AG10803 (cell line): ENCODE measurements at regions not wholly inside any gene's neighbourhood (a gene's known extent, or its start where the extent isn't known, plus 50 kb on each side); places are given as distances from the start of the nearest gene placed in this dataset.

Experiments used
- DNase-seq: peaks from one replicate; pipeline ENCODE4 v3.0.0; 2010; ENCODE audit warnings: low read depth
- H3K4me3 ChIP-seq: 2 replicates; pipeline ENCODE4 v1.5.1; 2011; ENCODE audit warnings: mild to moderate bottlenecking, low read length, control low read depth
- TF ChIP-seq, protein P1 (sequence below): conservative IDR thresholded peaks from 2 replicates; pipeline ENCODE4 v1.5.1; 2011; ENCODE audit warnings: mild to moderate bottlenecking, low read length, control low read depth, inconsistent platforms

DNA sequence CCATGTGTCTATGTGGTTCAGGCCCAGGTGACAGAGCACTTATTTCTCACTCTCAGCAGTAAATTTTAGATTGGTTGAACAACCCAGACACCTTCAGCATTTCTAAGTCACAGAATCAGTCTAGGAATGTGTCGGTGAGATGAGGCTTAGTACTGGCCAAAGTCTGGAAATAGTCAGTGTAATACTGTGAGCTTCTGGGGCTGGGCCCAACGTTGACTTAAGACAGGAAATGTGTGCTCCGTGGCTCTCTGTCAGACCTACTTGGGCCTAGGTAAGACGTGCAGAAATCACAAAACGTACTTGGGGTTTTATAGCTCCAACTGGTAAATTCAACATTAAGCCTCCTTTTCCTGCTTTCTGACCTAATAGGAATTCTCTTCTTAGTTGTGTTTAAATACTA is 160.3 kb upstream of the COL3A1 start:
- H3K4me3 ChIP-seq: no peak overlapping the region
- TF ChIP-seq, protein P1, sequence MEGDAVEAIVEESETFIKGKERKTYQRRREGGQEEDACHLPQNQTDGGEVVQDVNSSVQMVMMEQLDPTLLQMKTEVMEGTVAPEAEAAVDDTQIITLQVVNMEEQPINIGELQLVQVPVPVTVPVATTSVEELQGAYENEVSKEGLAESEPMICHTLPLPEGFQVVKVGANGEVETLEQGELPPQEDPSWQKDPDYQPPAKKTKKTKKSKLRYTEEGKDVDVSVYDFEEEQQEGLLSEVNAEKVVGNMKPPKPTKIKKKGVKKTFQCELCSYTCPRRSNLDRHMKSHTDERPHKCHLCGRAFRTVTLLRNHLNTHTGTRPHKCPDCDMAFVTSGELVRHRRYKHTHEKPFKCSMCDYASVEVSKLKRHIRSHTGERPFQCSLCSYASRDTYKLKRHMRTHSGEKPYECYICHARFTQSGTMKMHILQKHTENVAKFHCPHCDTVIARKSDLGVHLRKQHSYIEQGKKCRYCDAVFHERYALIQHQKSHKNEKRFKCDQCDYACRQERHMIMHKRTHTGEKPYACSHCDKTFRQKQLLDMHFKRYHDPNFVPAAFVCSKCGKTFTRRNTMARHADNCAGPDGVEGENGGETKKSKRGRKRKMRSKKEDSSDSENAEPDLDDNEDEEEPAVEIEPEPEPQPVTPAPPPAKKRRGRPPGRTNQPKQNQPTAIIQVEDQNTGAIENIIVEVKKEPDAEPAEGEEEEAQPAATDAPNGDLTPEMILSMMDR: no peak
- peak; percentile 55 for DNase-seq

DNA sequence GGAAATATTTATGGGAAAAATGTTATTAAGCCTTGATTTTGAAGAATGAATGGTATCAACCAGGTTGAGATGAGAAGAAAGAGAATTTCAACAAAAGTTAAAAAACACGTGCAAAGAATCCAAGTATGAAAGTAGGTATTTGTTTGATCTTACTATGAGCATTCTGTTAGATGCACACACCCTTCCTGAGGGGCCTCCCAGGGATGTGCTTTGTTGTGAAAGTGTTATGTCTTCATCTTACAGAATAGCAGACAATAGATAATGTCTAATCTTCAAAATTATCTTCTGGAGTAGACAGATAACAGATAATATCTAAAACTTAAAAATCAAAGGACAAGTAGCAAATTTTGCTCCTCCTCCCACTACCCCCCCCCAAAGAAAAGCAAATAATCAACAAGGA is 155.2 kb upstream of the COL3A1 start:
- no peak for DNase-seq
- H3K4me3 ChIP-seq: no peak overlapping the region
- TF ChIP-seq, protein P1: no peak

DNA sequence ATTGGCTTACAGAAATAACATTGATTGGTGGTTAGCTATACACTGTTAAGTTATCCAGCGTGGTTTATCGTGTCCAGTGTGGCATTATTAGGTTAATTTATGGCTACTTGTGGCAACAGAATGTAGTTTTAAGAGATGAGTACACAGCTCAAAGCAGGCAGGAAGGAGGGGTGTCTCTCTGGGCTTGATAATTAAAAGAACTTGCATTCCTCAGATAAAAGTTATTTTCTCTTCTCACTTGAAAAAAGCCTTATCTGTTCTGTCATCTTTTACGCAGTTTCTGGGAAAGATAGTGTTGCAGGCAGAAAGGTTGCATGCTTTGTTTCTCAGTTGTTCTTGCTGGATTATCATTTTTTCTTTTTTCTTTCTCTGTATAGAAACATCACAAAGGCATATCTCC is 154.4 kb upstream of the COL3A1 start:
- DNase-seq: peak; percentile 30
- TF ChIP-seq, protein P1: no peak
- no peak overlapping the region for H3K4me3 ChIP-seq

DNA sequence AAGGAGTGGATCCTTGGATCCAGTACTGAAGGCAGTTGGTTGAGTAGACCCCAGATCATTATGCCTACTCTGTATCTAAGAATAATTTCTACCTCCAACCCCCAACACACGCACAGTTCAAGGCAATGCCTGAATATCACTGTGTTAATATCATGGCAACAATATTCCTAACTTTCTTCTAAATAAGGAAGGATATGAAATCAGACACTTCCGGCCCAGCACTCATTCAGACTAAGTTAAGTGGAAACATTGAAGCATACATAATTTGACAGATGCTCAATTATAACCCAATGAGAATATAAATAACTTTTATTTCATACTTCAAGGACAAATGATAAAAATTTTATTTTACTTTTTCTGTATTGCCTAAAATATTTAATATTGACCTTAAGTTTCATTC is 153.6 kb upstream of the COL3A1 start:
- no peak for DNase-seq
- TF ChIP-seq, protein P1: no peak
- H3K4me3 ChIP-seq: no peak overlapping the region

DNA sequence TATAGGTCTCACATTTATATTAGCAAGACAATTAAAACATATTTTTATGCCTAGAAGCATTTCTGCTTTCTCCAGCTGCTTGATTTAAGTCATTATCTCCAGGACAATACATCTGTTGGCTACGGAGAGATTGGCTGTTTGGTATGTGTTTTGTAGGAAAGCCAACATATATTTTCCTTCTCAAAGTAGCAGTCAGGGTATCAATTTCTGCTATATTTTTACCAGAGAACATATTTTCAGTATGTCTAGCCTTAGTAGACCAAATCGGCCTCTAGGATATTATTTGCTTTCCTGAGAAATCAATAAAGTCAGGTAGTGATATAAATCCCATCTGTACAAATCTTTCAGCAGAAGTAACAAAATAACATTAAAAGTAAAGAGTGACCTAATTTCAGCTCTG is 150.0 kb upstream of the COL3A1 start:
- TF ChIP-seq, protein P1: no peak

DNA sequence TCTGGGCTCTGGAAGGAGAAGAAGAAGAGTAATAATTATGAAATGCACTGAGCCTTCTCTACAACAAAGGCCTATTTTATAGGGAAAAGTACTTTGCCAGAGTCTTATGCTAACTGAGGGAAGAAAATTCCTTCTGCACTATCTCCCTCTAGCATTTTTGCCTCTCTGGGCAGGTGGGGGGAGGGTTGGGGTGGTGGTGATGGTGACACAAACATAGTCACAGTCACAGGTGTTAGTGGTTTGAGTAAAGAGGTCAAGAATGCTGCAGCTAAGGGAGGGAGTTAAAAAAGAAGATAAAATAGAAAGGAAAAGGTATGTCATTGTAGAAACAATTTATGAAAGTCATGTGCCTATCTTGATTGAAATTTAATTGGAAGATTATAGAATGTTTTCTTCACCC is 140.8 kb upstream of the COL3A1 start:
- DNase-seq: no peak
- TF ChIP-seq, protein P1: no peak
- no peak overlapping the region for H3K4me3 ChIP-seq

More for the DNA sequence above, 150.0 kb upstream of the COL3A1 start:
- DNase-seq: no peak
- no peak overlapping the region for H3K4me3 ChIP-seq

DNA sequence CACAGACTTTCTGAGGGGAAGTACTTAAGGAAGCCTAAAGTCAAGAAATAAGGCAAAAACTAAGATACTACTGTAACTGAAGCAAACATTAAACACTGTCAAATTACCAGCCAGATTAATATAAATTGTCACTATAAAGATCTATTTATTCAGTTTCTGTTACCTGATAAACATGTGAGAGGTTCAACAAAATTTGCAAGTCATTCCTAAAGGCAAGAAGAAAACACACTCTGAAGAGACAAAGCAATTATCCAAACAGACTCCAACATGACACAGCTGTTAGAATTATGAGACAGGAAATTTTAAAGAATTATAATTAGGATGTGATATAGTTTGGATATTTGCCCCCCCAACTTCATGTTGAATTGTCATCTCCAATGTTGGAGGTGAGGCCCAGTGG is 140.4 kb upstream of the COL3A1 start:
- TF ChIP-seq, protein P1: no peak
- H3K4me3 ChIP-seq: no peak overlapping the region

More for the DNA sequence above, 140.4 kb upstream of the COL3A1 start:
- DNase-seq: no peak
